Muscle layer of colon (tissue), 2 donors: ENCODE measurements at regions not wholly inside any gene's neighbourhood (a gene's known extent, or its start where the extent isn't known, plus 50 kb on each side); places are given as distances from the start of the nearest gene placed in this dataset.

Source experiments
- H3K27ac ChIP-seq: one replicate; pipeline ENCODE4 v1.7.0; 2013; ENCODE audit warnings: low read depth, mild to moderate bottlenecking, low read length, moderate library complexity
- H3K27me3 ChIP-seq, 2 donors: one replicate each; pipeline ENCODE4 v1.7.0; 2013; ENCODE audit warnings: low read length in 2 of 2, mild to moderate bottlenecking in 2 of 2; ENCODE audit not compliant: insufficient read depth in 2 of 2, control insufficient read depth in 1 of 2
- H3K36me3 ChIP-seq: one replicate; pipeline ENCODE4 v1.7.0; 2013; ENCODE audit warnings: mild to moderate bottlenecking, low read length; ENCODE audit not compliant: insufficient read depth
- H3K4me1 ChIP-seq: one replicate; pipeline ENCODE4 v1.7.0; 2013; ENCODE audit warnings: mild to moderate bottlenecking, low read length; ENCODE audit not compliant: insufficient read depth
- H3K4me3 ChIP-seq, 2 donors: one replicate each; pipeline ENCODE4 v1.7.0; 2013; ENCODE audit warnings: low read length in 2 of 2, low read depth in 1 of 2, mild to moderate bottlenecking in 1 of 2, moderate library complexity in 1 of 2
- H3K9ac ChIP-seq: one replicate; pipeline ENCODE4 v1.7.0; 2013; ENCODE audit warnings: low read length
- H3K9me3 ChIP-seq: one replicate; pipeline ENCODE4 v1.7.0; 2013; ENCODE audit warnings: mild to moderate bottlenecking, low read length
- donor health status: abdominal sarcoma.
- donor health status: Adenocarcinoma of cecum.

DNA sequence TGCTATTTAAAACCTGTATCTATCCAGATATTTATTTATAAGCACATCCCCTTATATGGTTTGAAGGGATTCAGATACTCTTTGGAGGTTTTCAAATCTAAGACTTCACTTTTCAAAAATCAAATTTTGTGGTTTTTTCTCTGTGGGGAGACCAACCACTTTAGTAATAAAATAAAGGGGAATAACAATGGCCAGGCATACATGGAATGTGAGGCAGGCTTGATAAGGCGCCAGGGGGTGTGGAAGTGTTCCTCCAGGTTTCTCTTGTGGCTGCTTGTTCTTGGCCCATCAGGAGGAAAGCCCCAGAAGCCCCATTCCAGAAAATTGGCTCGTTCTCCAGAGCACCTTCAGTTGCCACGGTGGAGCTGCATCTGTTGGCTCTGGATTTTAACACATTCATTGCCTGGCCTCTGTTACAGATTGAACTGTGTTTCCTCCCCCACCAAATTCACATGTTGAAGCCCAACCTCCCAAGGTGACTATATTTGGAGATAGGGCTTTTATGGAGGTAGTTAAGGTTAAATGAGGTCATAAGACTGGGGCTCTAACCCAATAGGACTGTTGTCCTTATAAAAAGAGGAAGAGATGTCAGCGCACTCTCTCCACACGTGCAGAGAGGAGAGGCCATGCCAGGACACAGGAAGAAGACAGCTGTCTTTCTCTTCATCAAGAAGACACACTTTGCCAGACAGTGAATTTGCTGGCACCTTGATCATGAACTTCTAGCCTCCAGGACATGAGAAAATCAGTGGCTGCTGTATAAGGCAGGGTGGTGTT lies 195.9 kb downstream of the TMEM38B start:
- no peak overlapping the region for H3K4me3 ChIP-seq
- H3K27me3 ChIP-seq: no peaks in the 10 kb centered on the region
- H3K9ac ChIP-seq: no peak overlapping the region
- H3K9me3 ChIP-seq: no peaks in the 10 kb centered on the region
- H3K4me1 ChIP-seq: peaks cover 5% of the 10 kb centered on the region
- no peaks in the 10 kb centered on the region for H3K36me3 ChIP-seq
- H3K27ac ChIP-seq: no peak overlapping the region

DNA sequence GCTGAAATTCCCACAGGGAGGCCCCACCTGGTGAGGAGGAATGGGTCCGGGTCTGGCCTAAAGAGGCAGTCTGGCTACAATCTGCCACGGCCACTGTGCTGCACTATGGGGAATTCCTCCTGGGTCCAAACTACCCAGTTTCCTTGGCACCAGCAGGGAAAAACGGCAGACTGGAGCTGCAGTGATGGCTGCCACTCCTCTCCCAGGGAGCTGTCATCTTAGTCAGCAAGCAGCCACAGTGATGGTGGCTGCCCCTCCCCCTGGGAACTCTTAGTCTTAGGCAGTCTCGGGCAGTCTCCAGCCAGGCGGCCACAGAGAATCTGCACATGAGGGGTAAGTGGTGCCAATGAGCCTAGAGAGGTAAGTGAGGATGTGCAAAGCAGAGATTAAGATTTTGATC lies 205.8 kb downstream of the TMEM38B start:
- H3K9me3 ChIP-seq: no peaks in the 10 kb centered on the region
- H3K27me3 ChIP-seq: no peaks in the 10 kb centered on the region
- no peaks in the 10 kb centered on the region for H3K36me3 ChIP-seq
- H3K4me1 ChIP-seq: no peaks in the 10 kb centered on the region
- no peak overlapping the region for H3K9ac ChIP-seq
- no peak overlapping the region for H3K27ac ChIP-seq
- no peak overlapping the region for H3K4me3 ChIP-seq

DNA sequence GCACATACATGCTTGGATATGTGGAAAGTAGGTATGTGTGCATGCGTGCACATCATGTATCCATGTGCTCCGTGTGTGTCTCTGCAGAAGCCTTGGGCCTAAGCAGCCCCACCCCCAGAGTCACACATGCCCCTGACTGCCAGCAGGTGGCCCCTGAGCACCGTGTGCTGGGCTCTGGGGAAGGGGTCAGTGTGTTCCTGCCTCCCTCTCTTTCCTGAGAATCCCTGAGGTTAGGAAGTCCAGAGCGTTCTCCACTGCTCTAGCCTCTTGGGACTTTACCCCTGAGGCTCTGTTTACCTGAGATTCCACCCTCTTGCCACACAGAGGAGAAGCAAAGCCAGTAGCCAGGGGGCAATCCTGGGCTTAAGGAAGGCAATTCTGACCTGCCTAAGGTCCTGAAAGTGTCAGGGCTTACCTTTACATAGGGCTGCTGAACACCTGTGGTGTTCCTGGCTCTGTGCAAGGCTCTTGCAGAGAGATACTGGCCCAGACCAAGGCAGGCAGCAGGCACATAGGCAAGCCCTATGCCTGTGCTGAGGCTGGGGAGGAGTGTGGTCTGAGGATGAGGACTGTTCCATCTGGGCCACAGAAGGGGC lies 207.3 kb downstream of the TMEM38B start:
- Histone ChIP-seq H3K9me3 (no peaks in the 10 kb centered on the region), H3K36me3 (no peaks in the 10 kb centered on the region), H3K27ac (no peak overlapping the region), H3K4me3 (no peak overlapping the region), H3K27me3 (no peaks in the 10 kb centered on the region), H3K9ac (no peak overlapping the region), H3K4me1 (no peaks in the 10 kb centered on the region)

- Histone ChIP-seq H3K4me3 (no peak overlapping the region), H3K27ac (no peak overlapping the region), H3K36me3 (no peaks in the 10 kb centered on the region), H3K27me3 (no peaks in the 10 kb centered on the region), H3K9me3 (no peaks in the 10 kb centered on the region), H3K4me1 (peaks cover 19% of the 10 kb centered on the region), H3K9ac (no peak overlapping the region)
These were observed 213.7 kb downstream of the TMEM38B start for GRCh38 chr9:105908069-105908468.

- Histone ChIP-seq H3K4me3 (peak overlapping the region in 1 of 2 donors; percentile 12), H3K36me3 (no peaks in the 10 kb centered on the region), H3K4me1 (peaks cover 19% of the 10 kb centered on the region), H3K27me3 (no peaks in the 10 kb centered on the region), H3K9ac (no peak overlapping the region), H3K9me3 (no peaks in the 10 kb centered on the region), H3K27ac (no peak overlapping the region)
These were observed 217.0 kb downstream of the TMEM38B start for GRCh38 chr9:105911104-105911911.

GRCh38 chr9:105912157-105912862 lies 218.0 kb downstream of the TMEM38B start:
- H3K9me3 ChIP-seq: no peaks in the 10 kb centered on the region
- H3K9ac ChIP-seq: no peak overlapping the region
- peaks cover 19% of the 10 kb centered on the region for H3K4me1 ChIP-seq
- no peaks in the 10 kb centered on the region for H3K36me3 ChIP-seq
- H3K4me3 ChIP-seq: no peak overlapping the region
- no peaks in the 10 kb centered on the region for H3K27me3 ChIP-seq
- H3K27ac ChIP-seq: no peak overlapping the region

- Histone ChIP-seq H3K36me3 (no peaks in the 10 kb centered on the region), H3K4me3 (no peak overlapping the region), H3K9me3 (no peaks in the 10 kb centered on the region), H3K27me3 (no peaks in the 10 kb centered on the region), H3K27ac (no peak overlapping the region), H3K4me1 (peaks cover 19% of the 10 kb centered on the region), H3K9ac (no peak overlapping the region)
These were observed 218.6 kb downstream of the TMEM38B start for GRCh38 chr9:105912863-105913516.

DNA sequence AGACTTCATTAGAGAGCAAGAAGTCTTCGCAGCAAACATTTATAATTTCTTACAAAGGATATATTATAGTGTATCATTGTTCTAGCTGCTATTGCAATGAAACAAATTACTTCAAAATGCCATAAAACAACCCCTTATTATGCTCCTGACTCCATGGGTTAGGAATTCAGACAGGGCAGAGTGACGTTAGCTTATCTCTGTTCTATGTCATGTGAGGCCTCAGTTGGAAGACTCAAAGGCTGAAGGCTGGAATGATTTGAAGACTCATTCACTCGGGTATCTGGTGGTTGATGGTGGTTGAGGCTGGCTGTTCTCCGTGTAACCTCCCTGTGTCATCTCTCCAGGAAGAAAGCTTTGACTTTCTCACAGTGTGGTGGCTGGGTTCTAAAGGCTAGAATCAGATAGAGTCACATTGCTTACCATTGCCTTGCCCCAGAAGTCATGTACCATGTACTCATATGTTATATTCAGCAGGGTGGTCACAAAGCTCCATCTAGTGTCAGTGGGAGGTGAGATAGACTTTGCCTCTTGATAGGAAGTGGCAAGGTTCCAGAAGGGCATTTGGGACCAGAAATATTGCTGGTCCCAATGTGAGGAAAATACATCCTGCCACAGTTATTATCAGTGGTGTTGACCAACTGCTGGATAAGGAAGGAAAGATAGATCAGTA lies 226.9 kb downstream of the TMEM38B start:
- Histone ChIP-seq H3K27me3 (no peaks in the 10 kb centered on the region), H3K4me3 (no peak overlapping the region)

GRCh38 chr9:105928416-105928815 lies 234.1 kb downstream of the TMEM38B start:
- Histone ChIP-seq H3K4me3 (no peak overlapping the region), H3K36me3 (no peaks in the 10 kb centered on the region), H3K9ac (no peak overlapping the region), H3K27me3 (no peaks in the 10 kb centered on the region), H3K9me3 (no peaks in the 10 kb centered on the region), H3K4me1 (no peaks in the 10 kb centered on the region), H3K27ac (no peak overlapping the region)

More for the DNA sequence above, 226.9 kb downstream of the TMEM38B start:
- H3K4me1 ChIP-seq: no peaks in the 10 kb centered on the region
- H3K9ac ChIP-seq: no peak overlapping the region
- H3K27ac ChIP-seq: no peak overlapping the region
- no peaks in the 10 kb centered on the region for H3K9me3 ChIP-seq
- H3K36me3 ChIP-seq: no peaks in the 10 kb centered on the region

- no peaks in the 10 kb centered on the region for H3K4me1 ChIP-seq
- H3K4me3 ChIP-seq: no peak overlapping the region
- no peaks in the 10 kb centered on the region for H3K9me3 ChIP-seq
- no peaks in the 10 kb centered on the region for H3K27me3 ChIP-seq
- H3K36me3 ChIP-seq: no peaks in the 10 kb centered on the region
- H3K27ac ChIP-seq: no peak overlapping the region
- H3K9ac ChIP-seq: no peak overlapping the region
These were observed 235.8 kb downstream of the TMEM38B start for GRCh38 chr9:105930011-105930627.
